GM19372 (cell line): ENCODE measurements at regions not wholly inside any gene's neighbourhood (a gene's known extent, or its start where the extent isn't known, plus 50 kb on each side); places are given as distances from the start of the nearest gene placed in this dataset.

ENCODE experiments used
- ATAC-seq: cut with Tn5 transposase; IDR thresholded peaks from one replicate; pipeline ENCODE4 v1.9.1; 2021; ENCODE audit warnings: mild to moderate bottlenecking, low read depth, moderate library complexity; ENCODE audit not compliant: unreplicated experiment

- ATAC-seq: no peak
Measured at GRCh38 chr12:43102546-43103264, 449.3 kb downstream of the ADAMTS20 start.

GRCh38 chr12:43100231-43100630 is 451.8 kb downstream of the ADAMTS20 start:
- no peak for ATAC-seq

- no peak for ATAC-seq
Measured at GRCh38 chr12:43099691-43100163, 452.3 kb downstream of the ADAMTS20 start.

GRCh38 chr12:43098766-43099550 is 453.0 kb downstream of the ADAMTS20 start:
- no peak for ATAC-seq

- no peak for ATAC-seq
Measured at GRCh38 chr12:43098071-43098470, 453.9 kb downstream of the ADAMTS20 start.

- no peak for ATAC-seq
Measured at GRCh38 chr12:43097471-43097870, 454.5 kb downstream of the ADAMTS20 start.

GRCh38 chr12:43095669-43096280 is 456.2 kb downstream of the ADAMTS20 start:
- ATAC-seq: no peak

GRCh38 chr12:43094886-43095575 is 457.0 kb downstream of the ADAMTS20 start:
- no peak for ATAC-seq

GRCh38 chr12:43090981-43091380 is 461.0 kb downstream of the ADAMTS20 start:
- no peak for ATAC-seq

- no peak for ATAC-seq
Measured at GRCh38 chr12:43087195-43088091, 464.6 kb downstream of the ADAMTS20 start.

- no peak for ATAC-seq
Measured at GRCh38 chr12:43079476-43079875, 472.5 kb downstream of the ADAMTS20 start.

GRCh38 chr12:43078976-43079375 is 473.0 kb downstream of the ADAMTS20 start:
- no peak for ATAC-seq

- no peak for ATAC-seq
Measured at GRCh38 chr12:43072431-43072830, 479.6 kb downstream of the ADAMTS20 start.

- ATAC-seq: no peak
Measured at GRCh38 chr12:43069768-43070221, 480.2 kb upstream of the PRICKLE1 start.

GRCh38 chr12:43066471-43066870 is 476.9 kb upstream of the PRICKLE1 start:
- ATAC-seq: no peak

- no peak for ATAC-seq
Measured at GRCh38 chr12:43063650-43064049, 474.1 kb upstream of the PRICKLE1 start.

- no peak for ATAC-seq
Measured at GRCh38 chr12:43062201-43062895, 472.8 kb upstream of the PRICKLE1 start.

- no peak for ATAC-seq
Measured at GRCh38 chr12:43060742-43061141, 471.2 kb upstream of the PRICKLE1 start.

- no peak for ATAC-seq
Measured at GRCh38 chr12:43058616-43059015, 469.1 kb upstream of the PRICKLE1 start.
